ENCODE measurements at regions not wholly inside any gene's neighbourhood (a gene's known extent, or its start where the extent isn't known, plus 50 kb on each side); places are given as distances from the start of the nearest gene placed in this dataset.

DNA sequence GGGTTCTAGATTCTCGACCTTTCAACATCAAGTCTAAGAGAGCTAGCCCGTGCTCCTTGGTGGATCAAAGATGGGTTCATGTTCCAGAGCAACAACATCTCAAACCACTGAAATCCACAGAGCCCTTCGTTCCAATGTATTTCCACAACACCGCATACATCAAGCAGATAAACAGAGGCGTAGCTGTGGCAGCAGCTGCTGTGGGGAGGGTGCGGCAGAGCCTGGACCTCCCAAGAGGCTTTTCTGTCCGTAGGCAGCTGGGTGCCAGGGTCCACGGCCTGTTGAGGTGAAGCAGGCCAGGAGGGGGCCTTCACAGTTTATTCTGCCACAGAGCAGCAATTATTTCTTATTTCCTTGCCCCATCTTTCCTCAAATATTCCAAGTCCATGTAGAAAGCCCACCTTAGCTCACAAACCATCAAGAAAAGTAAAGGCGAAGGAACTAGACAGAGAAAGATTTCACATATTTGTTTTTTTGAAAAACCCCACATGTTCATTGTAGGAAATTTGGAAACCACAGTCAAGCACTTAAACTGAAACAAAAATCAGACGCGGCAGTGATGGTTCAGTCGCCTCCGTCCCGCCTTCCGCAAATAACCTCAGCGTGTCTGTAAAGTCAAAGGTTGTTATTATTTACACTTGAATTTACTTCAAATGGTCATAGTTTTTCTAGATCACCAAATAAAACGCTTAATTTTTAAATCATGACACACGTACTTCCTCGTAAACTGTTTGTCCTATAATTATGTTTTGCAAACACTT, 144.6 kb upstream of the FOXF1 start:
- no peak overlapping the region for H3K27ac ChIP-seq (ENCODE audit: low read depth, low read length)
- H3K79me2 ChIP-seq (ENCODE audit: insufficient read depth, low read length), result no peaks in the 10 kb centered on the region
- Mint-ChIP-seq H3K9me3 (ENCODE audit: unreplicated experiment) (peaks cover 6% of the 10 kb centered on the region), H3K27me3 (ENCODE audit: low read depth, unreplicated experiment) (peaks cover 36% of the 10 kb centered on the region), H3K4me3 (ENCODE audit: unreplicated experiment) (no peak overlapping the region), H3K27ac (ENCODE audit: unreplicated experiment) (no peak overlapping the region), H3K4me1 (ENCODE audit: low read depth, unreplicated experiment) (peaks cover 12% of the 10 kb centered on the region), H3K36me3 (ENCODE audit: low read depth, unreplicated experiment) (no peaks in the 10 kb centered on the region)
- H3K4me3 ChIP-seq (ENCODE audit: insufficient read depth, low read depth, low read length), result no peak overlapping the region
- H3K36me3 ChIP-seq (ENCODE audit: insufficient read depth, low read length), result no peaks in the 10 kb centered on the region
- no peaks in the 10 kb centered on the region for H3K9me3 ChIP-seq (ENCODE audit: insufficient read depth, low read depth, low read length)
- TF ChIP-seq, protein P1, sequence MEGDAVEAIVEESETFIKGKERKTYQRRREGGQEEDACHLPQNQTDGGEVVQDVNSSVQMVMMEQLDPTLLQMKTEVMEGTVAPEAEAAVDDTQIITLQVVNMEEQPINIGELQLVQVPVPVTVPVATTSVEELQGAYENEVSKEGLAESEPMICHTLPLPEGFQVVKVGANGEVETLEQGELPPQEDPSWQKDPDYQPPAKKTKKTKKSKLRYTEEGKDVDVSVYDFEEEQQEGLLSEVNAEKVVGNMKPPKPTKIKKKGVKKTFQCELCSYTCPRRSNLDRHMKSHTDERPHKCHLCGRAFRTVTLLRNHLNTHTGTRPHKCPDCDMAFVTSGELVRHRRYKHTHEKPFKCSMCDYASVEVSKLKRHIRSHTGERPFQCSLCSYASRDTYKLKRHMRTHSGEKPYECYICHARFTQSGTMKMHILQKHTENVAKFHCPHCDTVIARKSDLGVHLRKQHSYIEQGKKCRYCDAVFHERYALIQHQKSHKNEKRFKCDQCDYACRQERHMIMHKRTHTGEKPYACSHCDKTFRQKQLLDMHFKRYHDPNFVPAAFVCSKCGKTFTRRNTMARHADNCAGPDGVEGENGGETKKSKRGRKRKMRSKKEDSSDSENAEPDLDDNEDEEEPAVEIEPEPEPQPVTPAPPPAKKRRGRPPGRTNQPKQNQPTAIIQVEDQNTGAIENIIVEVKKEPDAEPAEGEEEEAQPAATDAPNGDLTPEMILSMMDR (IDR thresholded peaks at IDR 0.05; ENCODE audit: insufficient read depth, low read depth, low read length), result no peak
- TF ChIP-seq EZH2 (IDR thresholded peaks at IDR 0.05; ENCODE audit: insufficient read depth, low read length), result no peak
- peaks cover 19% of the 10 kb centered on the region for H3K4me1 ChIP-seq (ENCODE audit: insufficient read depth, low read length)
- H3K4me2 ChIP-seq (ENCODE audit: low read length), result no peak overlapping the region
- peaks cover 3% of the 10 kb centered on the region for H3K27me3 ChIP-seq (ENCODE audit: insufficient read depth, low read length)
- FAIRE-seq, result no peak
- no peaks in the 10 kb centered on the region for H4K20me1 ChIP-seq (ENCODE audit: insufficient read depth, low read length)
- no peak for DNase-seq (ENCODE audit: low read depth)
- H2AFZ ChIP-seq (ENCODE audit: low read depth, low read length), result no peak overlapping the region
- H3K9ac ChIP-seq (ENCODE audit: low read length), result no peak overlapping the region

GRCh38 chr16:86366481-86366880, 143.8 kb upstream of the FOXF1 start:
- FAIRE-seq, result no peak
- Histone ChIP-seq H3K4me1 (ENCODE audit: insufficient read depth, low read length) (peaks cover 19% of the 10 kb centered on the region), H3K4me3 (ENCODE audit: insufficient read depth, low read depth, low read length) (no peak overlapping the region), H2AFZ (ENCODE audit: low read depth, low read length) (no peak overlapping the region), H4K20me1 (ENCODE audit: insufficient read depth, low read length) (no peaks in the 10 kb centered on the region), H3K27ac (ENCODE audit: low read depth, low read length) (no peak overlapping the region), H3K27me3 (ENCODE audit: insufficient read depth, low read length) (peaks cover 3% of the 10 kb centered on the region), H3K36me3 (ENCODE audit: insufficient read depth, low read length) (no peaks in the 10 kb centered on the region), H3K4me2 (ENCODE audit: low read length) (no peak overlapping the region), H3K9ac (ENCODE audit: low read length) (no peak overlapping the region), H3K79me2 (ENCODE audit: insufficient read depth, low read length) (no peaks in the 10 kb centered on the region), H3K9me3 (ENCODE audit: insufficient read depth, low read depth, low read length) (no peaks in the 10 kb centered on the region)
- H3K4me3 Mint-ChIP-seq (ENCODE audit: unreplicated experiment), result no peak overlapping the region
- no peaks in the 10 kb centered on the region for H3K36me3 Mint-ChIP-seq (ENCODE audit: low read depth, unreplicated experiment)
- DNase-seq (ENCODE audit: low read depth), result no peak
- H3K27ac Mint-ChIP-seq (ENCODE audit: unreplicated experiment), result no peak overlapping the region
- peaks cover 6% of the 10 kb centered on the region for H3K9me3 Mint-ChIP-seq (ENCODE audit: unreplicated experiment)
- H3K4me1 Mint-ChIP-seq (ENCODE audit: low read depth, unreplicated experiment), result peaks cover 14% of the 10 kb centered on the region
- TF ChIP-seq, protein P1 (IDR thresholded peaks at IDR 0.05; ENCODE audit: insufficient read depth, low read depth, low read length), result no peak
- H3K27me3 Mint-ChIP-seq (ENCODE audit: low read depth, unreplicated experiment), result peaks cover 39% of the 10 kb centered on the region

Data from astrocyte (in vitro differentiated cells and primary cell).